ENCODE measurements at regions not wholly inside any gene's neighbourhood (a gene's known extent, or its start where the extent isn't known, plus 50 kb on each side); places are given as distances from the start of the nearest gene placed in this dataset.

- TF ChIP-seq CTCF (IDR thresholded peaks at IDR 0.05; ENCODE audit: unreplicated experiment): no peak
- H3K27ac Mint-ChIP-seq (ENCODE audit: low read depth, unreplicated experiment): no peak overlapping the region
- intact Hi-C loops (cut with micrococcal nuclease): no loop called here
- H3K4me3 Mint-ChIP-seq (ENCODE audit: unreplicated experiment): no peak overlapping the region
- CTCF ChIA-PET: interaction anchor here (0.6 kb wide), 2 partner anchors 82 to 259 kb away, joined by 3 read pairs; no protein-coding TSS in a partner anchor
- H3K4me1 Mint-ChIP-seq (ENCODE audit: insufficient read depth, unreplicated experiment): no peaks in the 10 kb centered on the region
- no peaks in the 10 kb centered on the region for H3K36me3 Mint-ChIP-seq (ENCODE audit: insufficient read depth, unreplicated experiment)
- POLR2A ChIA-PET: no interaction called here
- peaks cover 14% of the 10 kb centered on the region for H3K9me3 Mint-ChIP-seq (ENCODE audit: unreplicated experiment)
- peaks cover 28% of the 10 kb centered on the region for H3K27me3 Mint-ChIP-seq (ENCODE audit: insufficient read depth, unreplicated experiment)
- no peak for DNase-seq (ENCODE audit: unreplicated experiment)
- no TSS peak for BruUV-seq (replicated peaks)
These were observed 216.8 kb downstream of the NMUR2 start for GRCh38 chr5:152188251-152188650.

- no peak for DNase-seq (ENCODE audit: unreplicated experiment)
- no peak overlapping the region for H3K4me3 Mint-ChIP-seq (ENCODE audit: unreplicated experiment)
- peaks cover 28% of the 10 kb centered on the region for H3K27me3 Mint-ChIP-seq (ENCODE audit: insufficient read depth, unreplicated experiment)
- POLR2A ChIA-PET: no interaction called here
- BruUV-seq (replicated peaks): no TSS peak
- no peak overlapping the region for H3K27ac Mint-ChIP-seq (ENCODE audit: low read depth, unreplicated experiment)
- H3K36me3 Mint-ChIP-seq (ENCODE audit: insufficient read depth, unreplicated experiment): no peaks in the 10 kb centered on the region
- H3K4me1 Mint-ChIP-seq (ENCODE audit: insufficient read depth, unreplicated experiment): no peaks in the 10 kb centered on the region
- peaks cover 8% of the 10 kb centered on the region for H3K9me3 Mint-ChIP-seq (ENCODE audit: unreplicated experiment)
- intact Hi-C loops (cut with micrococcal nuclease): no loop called here
- no peak for TF ChIP-seq CTCF (IDR thresholded peaks at IDR 0.05; ENCODE audit: unreplicated experiment)
- CTCF ChIA-PET: interaction anchor here (0.6 kb wide), 2 partner anchors 82 to 259 kb away, joined by 3 read pairs; no protein-coding TSS in a partner anchor
These were observed 217.4 kb downstream of the NMUR2 start for GRCh38 chr5:152187668-152188067.

- Mint-ChIP-seq H3K36me3 (ENCODE audit: insufficient read depth, unreplicated experiment) (no peaks in the 10 kb centered on the region), H3K4me1 (ENCODE audit: insufficient read depth, unreplicated experiment) (no peaks in the 10 kb centered on the region), H3K27me3 (ENCODE audit: insufficient read depth, unreplicated experiment) (peaks cover 28% of the 10 kb centered on the region), H3K9me3 (ENCODE audit: unreplicated experiment) (peaks cover 6% of the 10 kb centered on the region), H3K4me3 (ENCODE audit: unreplicated experiment) (no peak overlapping the region), H3K27ac (ENCODE audit: low read depth, unreplicated experiment) (no peak overlapping the region)
- POLR2A ChIA-PET: no interaction called here
- CTCF ChIA-PET: interaction anchor here (1.1 kb wide), 1 partner anchor 360 kb away, joined by 3 read pairs; no protein-coding TSS in a partner anchor
- intact Hi-C loops (cut with micrococcal nuclease): no loop called here
- no TSS peak for BruUV-seq (replicated peaks)
- no peak for TF ChIP-seq CTCF (IDR thresholded peaks at IDR 0.05; ENCODE audit: unreplicated experiment)
- no peak for DNase-seq (ENCODE audit: unreplicated experiment)
These were observed 219.4 kb downstream of the NMUR2 start for GRCh38 chr5:152185547-152186245.

GRCh38 chr5:152184266-152184665 is 220.8 kb downstream of the NMUR2 start:
- ChIA-PET CTCF (no interaction called here), POLR2A (no interaction called here)
- Mint-ChIP-seq H3K27ac (ENCODE audit: low read depth, unreplicated experiment) (no peak overlapping the region), H3K4me3 (ENCODE audit: unreplicated experiment) (no peak overlapping the region), H3K4me1 (ENCODE audit: insufficient read depth, unreplicated experiment) (no peaks in the 10 kb centered on the region), H3K27me3 (ENCODE audit: insufficient read depth, unreplicated experiment) (peaks cover 20% of the 10 kb centered on the region), H3K36me3 (ENCODE audit: insufficient read depth, unreplicated experiment) (no peaks in the 10 kb centered on the region), H3K9me3 (ENCODE audit: unreplicated experiment) (peaks cover 6% of the 10 kb centered on the region)
- DNase-seq (ENCODE audit: unreplicated experiment): no peak
- TF ChIP-seq CTCF (IDR thresholded peaks at IDR 0.05; ENCODE audit: unreplicated experiment): no peak
- intact Hi-C loops (cut with micrococcal nuclease): no loop called here
- no TSS peak for BruUV-seq (replicated peaks)

All from MCF 10A (cell line).